ENCODE measurements at regions not wholly inside any gene's neighbourhood (a gene's known extent, or its start where the extent isn't known, plus 50 kb on each side); places are given as distances from the start of the nearest gene placed in this dataset.
A peak's percentile ranks its signal among the peaks of the same experiment; 100 is the strongest.

DNA sequence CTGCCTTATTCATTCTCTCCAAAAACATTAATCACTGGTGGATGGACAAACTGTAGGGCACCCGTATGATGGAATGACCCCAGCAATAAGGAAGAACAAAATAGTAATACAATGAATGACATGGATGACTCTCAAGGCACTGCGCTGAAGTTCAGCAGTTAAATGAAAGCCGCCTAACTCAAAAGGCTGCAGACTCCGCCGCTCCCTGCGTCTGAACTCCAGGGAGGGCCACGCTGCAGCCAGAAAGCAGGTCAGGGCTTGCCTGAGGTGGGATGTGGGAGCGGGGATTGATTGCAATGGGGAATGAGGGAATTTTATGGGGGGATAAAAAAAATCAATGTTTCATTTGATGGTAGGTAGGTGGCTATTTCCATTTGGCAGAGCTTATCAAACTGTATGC lies 86.5 kb upstream of the LAPTM4A start:
- H3K4me1 Mint-ChIP-seq (ENCODE audit: low read depth), result peaks cover 5% of the 10 kb centered on the region
- H3K9me3 Mint-ChIP-seq (ENCODE audit: low read depth), result no peaks in the 10 kb centered on the region
- H3K27ac Mint-ChIP-seq, result no peak overlapping the region
- TF ChIP-seq, protein P1, sequence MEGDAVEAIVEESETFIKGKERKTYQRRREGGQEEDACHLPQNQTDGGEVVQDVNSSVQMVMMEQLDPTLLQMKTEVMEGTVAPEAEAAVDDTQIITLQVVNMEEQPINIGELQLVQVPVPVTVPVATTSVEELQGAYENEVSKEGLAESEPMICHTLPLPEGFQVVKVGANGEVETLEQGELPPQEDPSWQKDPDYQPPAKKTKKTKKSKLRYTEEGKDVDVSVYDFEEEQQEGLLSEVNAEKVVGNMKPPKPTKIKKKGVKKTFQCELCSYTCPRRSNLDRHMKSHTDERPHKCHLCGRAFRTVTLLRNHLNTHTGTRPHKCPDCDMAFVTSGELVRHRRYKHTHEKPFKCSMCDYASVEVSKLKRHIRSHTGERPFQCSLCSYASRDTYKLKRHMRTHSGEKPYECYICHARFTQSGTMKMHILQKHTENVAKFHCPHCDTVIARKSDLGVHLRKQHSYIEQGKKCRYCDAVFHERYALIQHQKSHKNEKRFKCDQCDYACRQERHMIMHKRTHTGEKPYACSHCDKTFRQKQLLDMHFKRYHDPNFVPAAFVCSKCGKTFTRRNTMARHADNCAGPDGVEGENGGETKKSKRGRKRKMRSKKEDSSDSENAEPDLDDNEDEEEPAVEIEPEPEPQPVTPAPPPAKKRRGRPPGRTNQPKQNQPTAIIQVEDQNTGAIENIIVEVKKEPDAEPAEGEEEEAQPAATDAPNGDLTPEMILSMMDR (IDR thresholded peaks at IDR 0.05; ENCODE audit: unreplicated experiment), result no peak
- peaks cover 20% of the 10 kb centered on the region for H3K27me3 Mint-ChIP-seq
- DNase-seq (ENCODE audit: low spot score, unreplicated experiment), result no peak
- no peaks in the 10 kb centered on the region for H3K36me3 Mint-ChIP-seq (ENCODE audit: insufficient read depth)
- no peak overlapping the region for H3K4me3 Mint-ChIP-seq (ENCODE audit: low read depth)

DNA sequence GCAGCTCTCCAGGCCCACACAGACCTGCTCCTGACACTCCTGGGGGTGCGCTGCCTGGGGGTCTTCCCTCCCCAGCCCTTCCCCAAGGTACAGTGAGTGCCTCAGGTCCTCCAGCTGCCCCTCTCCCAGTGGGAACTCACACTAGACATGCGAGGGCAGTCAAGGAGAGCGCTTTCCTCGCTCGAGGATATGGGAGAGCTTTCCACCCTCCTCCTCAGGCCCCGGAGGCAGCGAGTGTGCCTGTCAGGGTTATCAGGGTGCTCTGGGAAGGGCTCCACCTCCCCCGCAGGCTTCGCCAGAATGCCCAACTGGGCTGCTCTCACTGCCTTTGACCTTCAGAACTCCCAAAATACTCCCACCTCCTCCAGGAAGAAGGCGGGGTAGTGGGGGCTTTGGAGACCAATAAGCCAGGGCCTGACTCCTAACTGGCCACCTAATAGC lies 85.7 kb upstream of the LAPTM4A start:
- TF ChIP-seq, protein P1 (IDR thresholded peaks at IDR 0.05; ENCODE audit: unreplicated experiment), result no peak
- no peaks in the 10 kb centered on the region for H3K36me3 Mint-ChIP-seq (ENCODE audit: insufficient read depth)
- no peak overlapping the region for H3K4me3 Mint-ChIP-seq (ENCODE audit: low read depth)
- no peak for DNase-seq (ENCODE audit: low spot score, unreplicated experiment)
- H3K27me3 Mint-ChIP-seq, result peaks cover 27% of the 10 kb centered on the region
- peaks cover 5% of the 10 kb centered on the region for H3K4me1 Mint-ChIP-seq (ENCODE audit: low read depth)
- no peak overlapping the region for H3K27ac Mint-ChIP-seq
- H3K9me3 Mint-ChIP-seq (ENCODE audit: low read depth), result no peaks in the 10 kb centered on the region

DNA sequence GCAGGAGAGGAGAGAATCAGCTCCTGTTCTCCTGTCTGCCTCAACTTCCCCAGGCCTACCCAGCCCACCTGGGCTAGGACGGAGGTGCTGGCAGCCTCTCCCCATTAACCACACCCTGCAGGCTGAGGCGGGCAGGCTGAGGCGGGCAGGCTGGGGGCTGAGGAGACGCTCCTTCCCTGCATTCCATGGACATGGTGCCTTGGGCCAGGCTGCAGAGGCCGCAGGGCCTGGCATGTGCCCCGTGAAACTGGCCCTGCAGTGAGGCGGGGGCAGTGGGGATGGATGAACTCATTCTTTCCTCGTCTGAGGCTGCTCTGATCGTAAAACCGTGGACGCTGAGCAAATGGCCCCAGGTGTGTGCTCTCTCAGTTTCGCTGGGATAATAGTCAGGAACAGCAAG lies 84.7 kb upstream of the LAPTM4A start:
- peaks cover 33% of the 10 kb centered on the region for H3K27me3 Mint-ChIP-seq
- no peak overlapping the region for H3K4me3 Mint-ChIP-seq (ENCODE audit: low read depth)
- H3K36me3 Mint-ChIP-seq (ENCODE audit: insufficient read depth), result no peaks in the 10 kb centered on the region
- peaks cover 5% of the 10 kb centered on the region for H3K4me1 Mint-ChIP-seq (ENCODE audit: low read depth)
- no peak overlapping the region for H3K27ac Mint-ChIP-seq
- no peak for DNase-seq (ENCODE audit: low spot score, unreplicated experiment)
- TF ChIP-seq, protein P1 (IDR thresholded peaks at IDR 0.05; ENCODE audit: unreplicated experiment), result no peak
- H3K9me3 Mint-ChIP-seq (ENCODE audit: low read depth), result no peaks in the 10 kb centered on the region

DNA sequence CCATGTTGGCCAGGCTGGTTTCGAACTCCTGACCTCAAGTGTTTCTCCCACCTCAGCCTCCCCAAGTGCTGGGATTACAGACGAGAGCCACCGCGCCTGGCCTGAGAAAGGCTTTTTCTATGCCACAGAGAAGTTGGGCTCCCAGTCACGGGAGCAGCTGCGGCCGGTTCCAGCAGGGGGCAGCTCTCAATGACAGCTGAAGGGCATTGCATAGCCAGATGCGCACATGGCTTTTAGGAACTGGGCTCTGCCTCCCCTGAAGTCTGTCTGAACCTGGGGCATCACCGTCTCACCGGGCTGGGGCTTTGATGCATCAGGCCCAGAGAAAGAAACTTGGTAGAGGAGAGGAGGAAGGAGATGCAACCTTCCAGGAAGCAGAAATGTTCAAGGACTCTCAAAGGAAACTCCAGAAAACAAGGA lies 84.2 kb upstream of the LAPTM4A start:
- Mint-ChIP-seq H3K27me3 (peaks cover 34% of the 10 kb centered on the region), H3K9me3 (ENCODE audit: low read depth) (no peaks in the 10 kb centered on the region), H3K27ac (peak overlapping the region; percentile 65), H3K36me3 (ENCODE audit: insufficient read depth) (no peaks in the 10 kb centered on the region), H3K4me1 (ENCODE audit: low read depth) (peaks cover 5% of the 10 kb centered on the region), H3K4me3 (ENCODE audit: low read depth) (no peak overlapping the region)
- TF ChIP-seq, protein P1 (IDR thresholded peaks at IDR 0.05; ENCODE audit: unreplicated experiment), result peak; percentile 83
- DNase-seq (ENCODE audit: low spot score, unreplicated experiment), result peak; percentile 67

DNA sequence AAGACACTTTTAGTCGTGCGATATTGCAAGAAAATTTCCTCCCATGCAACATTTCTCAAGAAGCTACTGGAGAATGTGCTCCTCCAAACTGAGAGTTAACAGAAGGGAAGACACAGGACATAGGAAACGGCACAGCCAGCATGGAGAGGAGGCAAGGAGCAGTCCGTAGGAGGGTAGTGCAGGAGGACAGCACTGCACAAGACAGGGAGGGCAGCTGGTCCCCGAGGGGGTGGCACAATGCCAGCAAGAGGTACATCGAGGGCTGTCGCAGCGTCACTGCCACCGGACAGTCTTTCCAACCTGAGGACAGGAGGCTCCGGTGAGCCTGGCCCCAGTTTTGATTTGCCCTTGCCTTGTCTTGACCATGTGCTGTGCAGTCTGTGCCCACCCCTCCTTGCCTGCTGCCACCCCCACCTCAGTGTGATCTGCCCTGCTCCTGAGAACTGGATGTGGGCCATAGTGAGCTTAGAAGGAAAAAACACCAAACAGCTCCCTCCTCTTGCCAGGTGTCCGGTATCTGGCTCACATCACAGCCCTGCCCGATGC lies 81.6 kb upstream of the LAPTM4A start:
- Mint-ChIP-seq H3K4me3 (ENCODE audit: low read depth) (no peak overlapping the region), H3K27ac (no peak overlapping the region), H3K36me3 (ENCODE audit: insufficient read depth) (no peaks in the 10 kb centered on the region), H3K4me1 (ENCODE audit: low read depth) (peaks cover 17% of the 10 kb centered on the region), H3K27me3 (peaks cover 29% of the 10 kb centered on the region), H3K9me3 (ENCODE audit: low read depth) (no peaks in the 10 kb centered on the region)
- DNase-seq (ENCODE audit: low spot score, unreplicated experiment), result no peak
- TF ChIP-seq, protein P1 (IDR thresholded peaks at IDR 0.05; ENCODE audit: unreplicated experiment), result no peak

All from progenitor cell of endocrine pancreas (in vitro differentiated cells).